Activated CD4-positive, CD25-positive, alpha-beta regulatory T cell treated with anti-CD3 and anti-CD28 coated beads, Interleukin-2, amount 50 U/mL, for 24 hours (primary cell): ENCODE measurements at regions not wholly inside any gene's neighbourhood (a gene's known extent, or its start where the extent isn't known, plus 50 kb on each side); places are given as distances from the start of the nearest gene placed in this dataset.

ENCODE experiments used
- ATAC-seq, 2 donors: fragments of 150-1000 bp; cut with Tn5 transposase; one replicate each; pipeline ENCODE4 v1.10.0; 2021; ENCODE audit warnings: mild to moderate bottlenecking in 1 of 2, moderate library complexity in 1 of 2

DNA sequence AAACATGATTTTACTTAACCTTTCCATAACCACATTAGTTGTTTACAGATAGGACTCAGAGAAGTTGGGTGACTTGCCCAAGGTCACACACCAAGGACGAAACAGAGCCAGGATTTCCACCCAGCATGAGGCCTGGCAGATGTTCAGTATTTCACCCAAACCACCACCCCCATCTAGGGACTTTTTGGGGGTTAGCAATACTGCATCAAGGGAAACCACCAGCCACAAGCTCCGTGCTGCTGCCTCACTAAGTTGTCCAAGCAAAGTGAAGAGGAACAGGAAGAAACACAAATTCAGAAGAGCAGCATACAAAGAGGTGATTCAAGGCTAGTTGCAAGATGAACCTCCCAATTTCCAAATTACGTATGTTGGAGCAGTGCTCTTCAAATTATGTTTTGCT, 219.6 kb upstream of the RORB start:
- ATAC-seq, result no peak

GRCh38 chr9:74281674-74282073, 215.5 kb upstream of the RORB start:
- ATAC-seq, result no peak

DNA sequence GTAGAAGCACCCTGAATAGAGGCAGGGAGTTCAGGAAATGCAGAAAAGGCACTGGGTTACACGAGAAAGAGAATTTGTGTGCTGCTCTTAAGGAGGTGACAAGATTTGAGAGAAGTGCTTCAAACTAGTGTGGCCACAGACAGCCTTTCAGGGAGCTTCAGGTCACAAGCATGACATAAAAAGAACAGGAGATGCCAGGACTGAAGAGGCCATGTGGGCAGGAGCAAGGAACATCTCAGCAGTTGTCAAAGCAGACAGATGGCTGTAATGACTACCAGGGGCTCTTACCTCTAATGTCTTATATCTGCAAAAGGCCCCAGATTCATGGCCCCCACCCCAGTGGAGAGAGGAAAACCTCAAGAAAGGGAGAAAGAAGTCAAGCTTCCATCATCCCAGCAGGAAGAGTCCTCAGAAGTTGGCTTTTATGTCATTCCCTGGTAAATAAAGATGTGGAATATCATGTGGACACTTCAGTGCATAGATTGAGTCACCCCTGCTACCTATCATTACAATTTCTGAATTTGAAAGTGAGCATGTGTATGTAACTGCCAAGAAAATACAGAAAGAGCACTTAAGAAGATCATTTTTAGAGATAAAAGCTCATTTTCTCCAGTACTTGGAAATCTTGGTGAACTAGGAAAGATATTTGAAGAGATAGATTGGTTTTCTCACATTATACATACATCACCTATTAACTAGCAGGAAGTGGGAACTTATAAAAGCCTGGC, 214.4 kb upstream of the RORB start:
- no peak for ATAC-seq

GRCh38 chr9:74284581-74285450, 212.3 kb upstream of the RORB start:
- no peak for ATAC-seq

GRCh38 chr9:74293479-74293878, 203.7 kb upstream of the RORB start:
- no peak for ATAC-seq

DNA sequence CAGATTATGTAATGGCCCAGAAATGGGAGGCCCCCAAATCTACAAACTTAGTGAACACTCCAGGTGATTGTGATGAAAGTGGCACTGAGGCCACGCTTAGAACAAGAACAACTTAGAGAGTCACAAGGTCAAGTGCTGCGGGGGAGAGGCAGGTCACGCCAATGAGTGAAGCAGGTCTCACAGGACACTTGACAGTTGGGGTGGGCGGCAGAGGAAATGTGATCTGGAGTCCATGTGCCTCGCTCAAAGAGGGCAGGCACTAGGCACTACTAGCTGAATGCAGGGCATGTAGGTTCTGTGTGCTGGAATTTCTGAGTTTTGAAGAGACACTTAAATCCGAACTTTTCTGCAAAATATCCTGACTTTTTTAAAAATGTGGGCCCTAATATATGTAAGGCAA, 193.2 kb upstream of the RORB start:
- no peak for ATAC-seq

- no peak for ATAC-seq
Observed at GRCh38 chr9:74304598-74304997, 192.5 kb upstream of the RORB start.

GRCh38 chr9:74309654-74310053, 187.5 kb upstream of the RORB start:
- no peak for ATAC-seq

- no peak for ATAC-seq
Observed at GRCh38 chr9:74317235-74317634, 179.9 kb upstream of the RORB start.

GRCh38 chr9:74321396-74321795, 175.7 kb upstream of the RORB start:
- ATAC-seq, result no peak

DNA sequence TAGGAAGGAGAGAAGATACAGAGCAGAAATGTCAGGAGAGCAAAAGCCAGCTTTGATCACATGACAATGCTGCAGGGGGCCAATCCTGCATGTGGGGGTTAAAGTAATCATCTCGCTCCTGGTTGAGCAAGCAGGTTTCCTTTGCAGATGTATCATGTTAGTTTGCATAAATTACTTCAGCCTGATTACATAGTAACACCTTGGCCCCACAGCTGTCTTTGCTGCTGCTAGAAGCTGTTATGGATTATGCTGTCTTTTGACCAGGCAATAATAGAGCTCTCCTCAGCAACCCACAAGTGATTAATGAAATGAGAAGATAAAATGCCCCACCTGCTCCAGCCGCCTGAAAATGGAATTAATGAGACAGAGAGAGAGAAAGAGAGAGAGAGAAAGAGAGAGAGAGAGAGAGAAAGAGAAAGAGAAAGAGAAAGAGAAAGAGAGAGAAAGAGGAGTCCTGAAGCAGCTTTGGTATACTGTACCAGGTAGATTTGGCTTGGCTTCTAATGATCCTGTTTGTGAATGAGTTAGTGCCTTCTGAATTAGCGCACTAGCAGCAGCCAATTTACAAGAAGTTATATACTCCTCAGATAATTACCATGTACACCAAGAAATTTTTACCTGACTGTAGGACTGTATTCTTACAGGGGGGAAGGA, 174.3 kb upstream of the RORB start:
- no peak for ATAC-seq

- no peak for ATAC-seq
Observed at GRCh38 chr9:74330487-74331214, 166.5 kb upstream of the RORB start.

DNA sequence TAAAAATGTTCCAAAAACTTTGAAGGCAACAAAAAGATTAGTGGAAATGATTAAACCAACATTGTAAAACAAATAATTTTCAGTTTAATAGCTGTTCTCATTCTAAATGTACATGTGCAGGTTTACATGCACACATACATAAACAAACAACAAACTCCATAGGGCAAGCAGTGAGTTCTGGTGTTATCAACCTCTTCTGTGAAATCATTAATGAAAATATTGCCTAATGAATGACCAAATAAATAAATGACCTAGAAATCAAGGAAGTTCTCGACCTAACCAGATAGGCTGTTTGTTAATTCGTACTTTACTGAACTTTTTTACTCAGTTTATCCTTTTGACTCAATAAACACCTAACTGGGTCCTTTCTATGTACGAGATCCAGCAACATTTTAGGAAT, 165.5 kb upstream of the RORB start:
- ATAC-seq, result no peak

- no peak for ATAC-seq
Observed at GRCh38 chr9:74333384-74334032, 163.6 kb upstream of the RORB start.

DNA sequence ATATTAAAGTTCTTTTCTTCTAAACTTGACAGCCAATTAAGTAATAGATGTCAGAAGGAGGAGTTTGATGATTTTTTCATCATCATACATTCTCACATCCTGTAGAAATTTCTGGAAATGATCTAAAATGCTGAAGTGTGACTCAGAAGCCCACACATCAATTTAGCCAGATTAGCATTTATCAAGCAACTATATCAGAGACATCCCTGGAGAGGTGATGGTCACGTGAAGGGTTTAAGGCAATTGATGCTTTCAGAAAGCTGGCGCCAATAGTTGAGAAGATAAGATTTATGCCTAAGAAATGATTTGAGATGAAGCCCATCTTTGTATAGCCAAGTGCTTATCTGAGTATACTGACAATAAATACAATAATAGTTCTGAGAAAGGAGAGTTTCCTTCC, 162.9 kb upstream of the RORB start:
- no peak for ATAC-seq

DNA sequence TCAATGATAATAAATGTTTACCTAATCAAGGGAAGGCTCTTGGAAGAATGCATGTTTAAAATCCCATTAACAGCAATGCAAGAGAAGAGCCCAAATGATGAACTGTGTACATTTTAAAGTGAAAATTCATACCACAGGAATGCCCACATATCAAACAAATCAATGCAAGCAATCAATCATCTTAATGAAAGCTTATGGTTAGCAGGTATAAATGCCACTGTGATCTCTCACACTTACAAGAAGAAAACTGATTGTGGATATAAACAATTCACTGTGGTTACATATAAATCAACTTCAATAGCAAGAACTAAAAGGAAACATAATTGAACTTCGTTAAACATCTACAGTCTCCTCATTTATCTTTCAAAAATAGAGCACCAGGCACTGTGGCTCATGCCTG, 161.0 kb upstream of the RORB start:
- no peak for ATAC-seq

- no peak for ATAC-seq
Observed at GRCh38 chr9:74348777-74349176, 148.4 kb upstream of the RORB start.

DNA sequence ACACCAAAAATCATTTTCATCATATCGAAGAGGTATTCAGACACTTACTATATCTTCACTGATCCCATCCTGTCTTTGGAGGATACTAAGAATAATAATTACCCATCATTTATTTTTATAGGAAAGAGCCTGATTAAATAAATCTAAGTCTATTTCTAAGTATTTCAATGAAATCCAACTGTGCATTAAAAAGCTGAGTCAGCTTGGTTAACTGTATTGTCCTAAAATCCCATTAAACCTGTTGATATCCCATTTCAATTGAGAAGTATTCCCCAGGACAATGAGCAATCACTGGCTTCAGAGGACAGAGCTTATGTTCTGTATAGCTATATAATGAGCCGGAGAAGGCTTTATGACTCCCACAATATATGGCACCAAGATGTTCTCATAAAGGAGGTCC, 142.0 kb upstream of the RORB start:
- ATAC-seq, result no peak

DNA sequence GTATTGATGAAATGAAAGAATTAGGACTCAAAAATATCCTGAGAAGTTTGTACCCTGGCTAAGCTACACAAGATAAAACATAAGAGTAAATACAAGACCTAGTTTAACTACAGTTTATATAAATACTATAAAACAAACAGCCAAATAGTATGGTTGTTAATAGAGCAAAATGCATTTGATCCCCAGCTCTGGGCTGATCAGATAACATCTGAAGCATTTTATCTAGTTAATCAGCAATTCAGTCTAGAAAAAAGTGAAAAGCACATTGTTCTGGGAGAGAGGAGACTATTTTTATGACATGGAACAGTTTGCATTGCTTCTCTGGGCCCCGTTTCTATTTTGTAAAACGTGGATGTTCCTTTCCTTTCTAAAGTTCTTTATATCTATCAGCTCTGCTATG, 139.6 kb upstream of the RORB start:
- ATAC-seq, result no peak

GRCh38 chr9:74358959-74359358, 138.2 kb upstream of the RORB start:
- no peak for ATAC-seq

- no peak for ATAC-seq
Observed at GRCh38 chr9:74361508-74361907, 135.6 kb upstream of the RORB start.

DNA sequence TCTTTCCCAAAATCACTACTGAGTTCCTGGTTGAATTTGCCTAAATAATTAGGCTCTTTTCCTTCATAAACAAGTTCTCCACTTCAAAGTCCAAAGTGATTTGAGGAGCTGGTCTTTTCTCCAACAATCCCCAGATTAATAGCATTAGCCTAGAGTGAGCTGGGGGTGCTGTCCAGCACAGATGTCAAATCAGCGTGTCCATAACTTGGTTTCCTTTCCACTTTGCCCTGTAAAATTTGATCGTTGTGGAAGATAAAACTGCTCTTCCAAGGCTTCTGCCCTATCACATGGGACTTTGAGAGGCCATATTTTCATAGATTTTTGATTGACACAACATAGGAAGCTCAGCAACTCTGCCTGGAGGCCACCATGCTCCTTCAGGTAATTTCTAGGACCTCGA, 134.7 kb upstream of the RORB start:
- ATAC-seq, result no peak

DNA sequence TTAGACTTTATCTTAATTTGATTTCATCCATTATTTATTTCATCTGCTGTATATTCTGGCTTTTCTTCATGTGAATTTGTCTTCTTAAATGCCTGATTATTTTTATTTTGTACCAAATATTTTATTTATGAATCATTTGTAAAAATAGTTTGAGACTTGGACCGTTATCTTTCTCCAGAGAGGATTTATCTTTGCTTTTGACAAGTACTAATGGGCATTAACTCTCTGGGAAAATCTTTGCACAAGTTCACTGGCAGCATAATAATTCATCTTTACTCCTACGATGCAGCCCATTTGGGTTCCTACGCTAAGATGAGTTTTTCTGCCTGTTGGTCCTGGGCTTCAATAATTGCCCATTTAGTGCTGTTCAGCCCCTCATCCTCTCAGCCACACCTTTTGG, 131.0 kb upstream of the RORB start:
- no peak for ATAC-seq
